ENCODE measurements at regions not wholly inside any gene's neighbourhood (a gene's known extent, or its start where the extent isn't known, plus 50 kb on each side); places are given as distances from the start of the nearest gene placed in this dataset.
"Not testable (repeated sequence)": the region's sequence is repeated elsewhere in the genome, so short reads cannot be mapped to it uniquely, and the experiment has no call there.

DNA sequence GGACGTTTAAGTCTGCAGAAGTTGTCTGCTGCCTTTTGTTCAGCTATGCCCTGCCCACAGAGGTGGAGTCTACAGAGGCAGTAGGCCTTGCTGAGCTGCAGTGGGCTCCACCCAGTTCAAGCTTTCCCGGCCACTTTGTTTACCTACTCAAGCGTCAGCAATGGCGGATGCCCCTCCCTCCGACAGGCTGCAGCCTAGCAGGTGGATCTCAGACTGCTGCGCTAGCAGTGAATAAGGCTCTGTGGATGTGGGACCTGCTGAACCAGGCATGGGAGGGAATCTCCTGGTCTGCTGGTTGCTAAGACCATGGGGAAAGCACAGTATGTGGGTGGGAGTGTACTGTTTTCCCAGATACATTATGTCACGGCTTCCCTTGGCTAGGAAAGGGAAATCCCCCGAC lies 58.2 kb upstream of the N4BP1 start:
- TF ChIP-seq, protein P1, sequence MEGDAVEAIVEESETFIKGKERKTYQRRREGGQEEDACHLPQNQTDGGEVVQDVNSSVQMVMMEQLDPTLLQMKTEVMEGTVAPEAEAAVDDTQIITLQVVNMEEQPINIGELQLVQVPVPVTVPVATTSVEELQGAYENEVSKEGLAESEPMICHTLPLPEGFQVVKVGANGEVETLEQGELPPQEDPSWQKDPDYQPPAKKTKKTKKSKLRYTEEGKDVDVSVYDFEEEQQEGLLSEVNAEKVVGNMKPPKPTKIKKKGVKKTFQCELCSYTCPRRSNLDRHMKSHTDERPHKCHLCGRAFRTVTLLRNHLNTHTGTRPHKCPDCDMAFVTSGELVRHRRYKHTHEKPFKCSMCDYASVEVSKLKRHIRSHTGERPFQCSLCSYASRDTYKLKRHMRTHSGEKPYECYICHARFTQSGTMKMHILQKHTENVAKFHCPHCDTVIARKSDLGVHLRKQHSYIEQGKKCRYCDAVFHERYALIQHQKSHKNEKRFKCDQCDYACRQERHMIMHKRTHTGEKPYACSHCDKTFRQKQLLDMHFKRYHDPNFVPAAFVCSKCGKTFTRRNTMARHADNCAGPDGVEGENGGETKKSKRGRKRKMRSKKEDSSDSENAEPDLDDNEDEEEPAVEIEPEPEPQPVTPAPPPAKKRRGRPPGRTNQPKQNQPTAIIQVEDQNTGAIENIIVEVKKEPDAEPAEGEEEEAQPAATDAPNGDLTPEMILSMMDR (IDR thresholded peaks at IDR 0.05; ENCODE audit: low read depth, low read length, poor library complexity, severe bottlenecking), result not testable (repeated sequence)
- not testable (repeated sequence) for TF ChIP-seq EZH2phosphoT487 (IDR thresholded peaks at IDR 0.05; ENCODE audit: borderline replicate concordance, low read length)
